GM12878 (cell line): ENCODE measurements at regions not wholly inside any gene's neighbourhood (a gene's known extent, or its start where the extent isn't known, plus 50 kb on each side); places are given as distances from the start of the nearest gene placed in this dataset.

Experiments used
- ATAC-seq: fragments of 200-7000 bp; cut with Tn5 transposase; 3 replicates; pipeline ENCODE4 v1.9.1; 2020; ENCODE audit warnings: mild to moderate bottlenecking, moderate library complexity
- BruUV-seq: library from RNA; stranded (reverse); fragments of 400-500 nt; replicated peaks from 2 replicates; lab custom pipeline; 2021; lab: Mats Ljungman, UMichigan
- CTCF ChIA-PET: fragments of 300-600 bp; sonication (Branson Sonifier 250); formaldehyde crosslinking; extraction: SDS; loops from one replicate; lab custom pipeline; 2021; ENCODE audit warnings: inconsistent platforms; lab: Yijun Ruan, JAX
- POLR2A ChIA-PET: fragments of 350-600 bp; formaldehyde crosslinking; extraction: SDS; loops from one replicate; lab custom pipeline; 2021; ENCODE audit warnings: inconsistent platforms; lab: Charles Lee
- RAD21 ChIA-PET: fragments of 300-600 bp; sonication (Branson Sonifier 250); formaldehyde crosslinking; loops from one replicate; lab custom pipeline; 2023; ENCODE audit warnings: antibody characterized with exemption; ENCODE audit not compliant: unreplicated experiment; lab: Charles Lee
- SMC1A ChIA-PET: fragments of 300-600 bp; sonication (Branson Sonifier 250); formaldehyde crosslinking; loops from one replicate; lab custom pipeline; 2023; ENCODE audit not compliant: unreplicated experiment, uncharacterized antibody; lab: Charles Lee
- DNase-seq: peaks from one replicate; pipeline ENCODE4 v3.0.0-alpha.2; 2011; ENCODE audit warnings: low read depth, low spot score
- FAIRE-seq: peaks from 3 replicates; lab custom pipeline; 2011; peaks lifted over from hg19 to GRCh38; lab: Jason Lieb, UNC
- H2AFZ ChIP-seq: 2 replicates; pipeline ENCODE4 v1.6.0; 2011; ENCODE audit warnings: low read depth, low read length, control low read depth; ENCODE audit not compliant: control insufficient read depth
- H3K27ac ChIP-seq: 2 replicates; pipeline ENCODE4 v1.5.1; 2011; ENCODE audit warnings: control low read depth; ENCODE audit not compliant: control insufficient read depth, insufficient read depth
- H3K27me3 ChIP-seq, 2 experiments: replicated peaks in 1 of 2; 2 replicates each; pipeline versions ENCODE4 v1.6.0 to v1.6.1; 2011; ENCODE audit warnings: low read length in 1 of 2; ENCODE audit not compliant: control insufficient read depth in 2 of 2, insufficient read depth in 2 of 2
- H3K36me3 ChIP-seq, 2 experiments: 2 replicates each; pipeline ENCODE4 v1.5.1; 2011; ENCODE audit warnings: low read length in 1 of 2; ENCODE audit not compliant: control insufficient read depth in 2 of 2, insufficient read depth in 2 of 2
- H3K4me1 ChIP-seq: 2 replicates; pipeline ENCODE4 v1.6.1; 2011; ENCODE audit warnings: mild to moderate bottlenecking, low read length, moderate library complexity, mixed read lengths; ENCODE audit not compliant: control insufficient read depth, insufficient read depth
- H3K4me2 ChIP-seq: 2 replicates; pipeline ENCODE4 v1.6.0; 2011; ENCODE audit warnings: control low read depth; ENCODE audit not compliant: control insufficient read depth, insufficient read depth
- H3K4me3 ChIP-seq: fragments of 200-600 bp; sonication (generic); 2 replicates; pipeline ENCODE4 v1.5.1; 2016
- H3K79me2 ChIP-seq: 2 replicates; pipeline ENCODE4 v1.6.0; 2011; ENCODE audit warnings: low read length; ENCODE audit not compliant: control insufficient read depth, insufficient read depth
- H3K9ac ChIP-seq: 2 replicates; pipeline ENCODE4 v1.8.0; 2011; ENCODE audit warnings: low read length, control low read depth, mixed read lengths; ENCODE audit not compliant: control insufficient read depth, insufficient read depth
- H3K9me3 ChIP-seq: replicated peaks from 3 replicates; pipeline ENCODE4 v1.5.1; 2011; ENCODE audit warnings: mild to moderate bottlenecking, low read length; ENCODE audit not compliant: control insufficient read depth, insufficient read depth
- H4K20me1 ChIP-seq: 2 replicates; pipeline ENCODE4 v1.6.0; 2011; ENCODE audit not compliant: control insufficient read depth, insufficient read depth
- BCL3 ChIP-seq: IDR thresholded peaks from 2 replicates; pipeline ENCODE4 v1.6.1; 2011; ENCODE audit warnings: borderline replicate concordance, low read depth, mild to moderate bottlenecking, moderate library complexity, low read length; ENCODE audit not compliant: insufficient read depth, poor library complexity, severe bottlenecking
- CBX5 ChIP-seq: sonication (generic); IDR thresholded peaks from 2 replicates; pipeline ENCODE4 v1.6.1; 2016; ENCODE audit warnings: low read depth, moderate library complexity, mild to moderate bottlenecking, inconsistent platforms
- ELK1 ChIP-seq: IDR thresholded peaks from 2 replicates; pipeline ENCODE4 v1.6.1; 2012; ENCODE audit warnings: low read depth, low read length, improper control_type of control experiment
- FOS ChIP-seq: IDR thresholded peaks from 3 replicates; pipeline ENCODE4 v1.6.1; 2011; ENCODE audit warnings: borderline replicate concordance; ENCODE audit not compliant: insufficient read length; ENCODE audit errors: extremely low read depth
- HCFC1 ChIP-seq: fragments of 150-350 bp; IDR thresholded peaks from 2 replicates; pipeline ENCODE4 v1.6.1; 2014; ENCODE audit warnings: low read length
- HDGF ChIP-seq: fragments of 450-650 bp; IDR thresholded peaks from 2 replicates; pipeline ENCODE4 v1.6.1; 2016; ENCODE audit warnings: antibody characterized with exemption
- HSF1 ChIP-seq: fragments of 150-350 bp; IDR thresholded peaks from 2 replicates; pipeline ENCODE4 v1.6.1; 2014; ENCODE audit warnings: mild to moderate bottlenecking, low read depth, low read length
- IKZF1 ChIP-seq: fragments of 450-650 bp; conservative IDR thresholded peaks from 2 replicates; pipeline ENCODE4 v1.6.1; 2017; ENCODE audit warnings: antibody characterized with exemption, mild to moderate bottlenecking
- MAX ChIP-seq: IDR thresholded peaks from 2 replicates; pipeline ENCODE4 v1.6.1; 2012; ENCODE audit warnings: low read depth, low read length, improper control_type of control experiment
- MTA2 ChIP-seq: fragments of 450-650 bp; IDR thresholded peaks from 2 replicates; pipeline ENCODE4 v1.6.1; 2016; ENCODE audit warnings: low read depth, mild to moderate bottlenecking, moderate library complexity
- MYC ChIP-seq: IDR thresholded peaks from 2 replicates; pipeline ENCODE4 v1.6.1; 2011; ENCODE audit warnings: mild to moderate bottlenecking, low read length, moderate library complexity, inconsistent platforms; ENCODE audit not compliant: insufficient read depth, insufficient replicate concordance, insufficient read length, severe bottlenecking
- NFIC ChIP-seq: IDR thresholded peaks from 2 replicates; pipeline ENCODE4 v1.6.1; 2012; ENCODE audit warnings: low read depth, mild to moderate bottlenecking, inconsistent platforms, low read length, moderate library complexity
- NR2C1 ChIP-seq: fragments of 450-650 bp; IDR thresholded peaks from 2 replicates; pipeline ENCODE4 v1.6.1; 2017; ENCODE audit warnings: antibody characterized with exemption, mild to moderate bottlenecking, moderate library complexity
- NR2C2 ChIP-seq: IDR thresholded peaks from 2 replicates; pipeline ENCODE4 v1.6.1; 2011; ENCODE audit warnings: borderline replicate concordance, low read depth; ENCODE audit not compliant: control insufficient read depth, insufficient read length
- POLR2AphosphoS5 ChIP-seq: IDR thresholded peaks from 2 replicates; pipeline ENCODE4 v1.6.1; 2011; ENCODE audit warnings: mild to moderate bottlenecking, low read length, inconsistent platforms
- RAD21 ChIP-seq: IDR thresholded peaks from 2 replicates; pipeline ENCODE4 v1.6.1; 2011; ENCODE audit warnings: mild to moderate bottlenecking, low read depth, low read length, moderate library complexity; ENCODE audit not compliant: insufficient read depth
- RELA ChIP-seq: fragments of 450-650 bp; IDR thresholded peaks from 2 replicates; pipeline ENCODE4 v1.8.0; 2014; ENCODE audit warnings: borderline replicate concordance; ENCODE audit not compliant: partially characterized antibody
- SMC3 ChIP-seq: IDR thresholded peaks from 2 replicates; pipeline ENCODE4 v1.6.1; 2011; ENCODE audit warnings: low read length, improper control_type of control experiment, borderline replicate concordance
- ZBTB33 ChIP-seq: fragments of 450-650 bp; IDR thresholded peaks from 2 replicates; pipeline ENCODE4 v1.6.1; 2017; ENCODE audit warnings: mild to moderate bottlenecking
- WGBS: methylation state at CpG from one replicate; pipeline ENCODE4 v1.1.6; 2016; ENCODE audit warnings: low lambda C conversion rate; ENCODE audit not compliant: insufficient replicate concordance, insufficient coverage; ENCODE audit errors: missing lambda C conversion rate; 5-methylcytosine and 5-hydroxymethylcytosine counted together
- in situ Hi-C: fragments of 300-500 bp; cut with MboI; formaldehyde crosslinking; loops from 9 replicates; pipeline ENCODE4 v1.14.3; 2018; ENCODE audit warnings: mixed read lengths
- intact Hi-C: fragments of 100-400 bp; cut with micrococcal nuclease; formaldehyde crosslinking; loops from one replicate; pipeline ENCODE4 v1.14.2; 2022; ENCODE audit not compliant: unreplicated experiment

GRCh38 chr4:146113171-146113570 is 62.3 kb upstream of the LSM6 start:
- Histone ChIP-seq H3K4me2 (peak overlapping the region; percentile 64; the same call in 1 of the 2 replicates), H2AFZ (peak overlapping the region; percentile 37; the same call in 1 of the 2 replicates), H3K4me3 (no peak overlapping the region), H3K27me3 (no peaks in the 10 kb centered on the region), H3K36me3 (no peaks in the 10 kb centered on the region), H4K20me1 (no peaks in the 10 kb centered on the region), H3K4me1 (peaks cover 27% of the 10 kb centered on the region), H3K27ac (peak overlapping the region; percentile 81), H3K79me2 (no peaks in the 10 kb centered on the region), H3K9me3 (no peaks in the 10 kb centered on the region; the same call in 2 of the 3 replicates), H3K9ac (no peak overlapping the region)
- ATAC-seq = no peak
- DNase-seq = no peak
- ChIA-PET SMC1A (interaction anchor here (0.9 to 2.2 kb wide), 5 partner anchors 10 to 107 kb away, joined by 4 to 13 read pairs (median 6); no protein-coding TSS in a partner anchor), CTCF (interaction anchor here (1.4 to 1.8 kb wide), 2 partner anchors 11 to 17 kb away, joined by 4 to 13 read pairs; no protein-coding TSS in a partner anchor), RAD21 (no interaction called here), POLR2A (interaction anchor here (0.7 to 1.7 kb wide), 2 partner anchors 150 to 152 kb away, joined by 3 to 4 read pairs; no protein-coding TSS in a partner anchor)
- intact Hi-C loops = no loop called here
- no TSS peak for BruUV-seq
- in situ Hi-C loops = no loop called here
- FAIRE-seq = no peak
- WGBS = 78% methylated on average over 10 of the region's 10 CpGs
- TF ChIP-seq CBX5 (no peak), NR2C2 (no peak), MAX (no peak), FOS (no peak), ELK1 (no peak), NFIC (no peak), SMC3 (no peak), MYC (no peak), HDGF (no peak), IKZF1 (no peak), MTA2 (no peak), HSF1 (no peak), NR2C1 (no peak), ZBTB33 (no peak), RAD21 (no peak), RELA (no peak), POLR2AphosphoS5 (no peak), HCFC1 (no peak), BCL3 (no peak)
